ENCODE measurements at regions not wholly inside any gene's neighbourhood (a gene's known extent, or its start where the extent isn't known, plus 50 kb on each side); places are given as distances from the start of the nearest gene placed in this dataset.

DNA sequence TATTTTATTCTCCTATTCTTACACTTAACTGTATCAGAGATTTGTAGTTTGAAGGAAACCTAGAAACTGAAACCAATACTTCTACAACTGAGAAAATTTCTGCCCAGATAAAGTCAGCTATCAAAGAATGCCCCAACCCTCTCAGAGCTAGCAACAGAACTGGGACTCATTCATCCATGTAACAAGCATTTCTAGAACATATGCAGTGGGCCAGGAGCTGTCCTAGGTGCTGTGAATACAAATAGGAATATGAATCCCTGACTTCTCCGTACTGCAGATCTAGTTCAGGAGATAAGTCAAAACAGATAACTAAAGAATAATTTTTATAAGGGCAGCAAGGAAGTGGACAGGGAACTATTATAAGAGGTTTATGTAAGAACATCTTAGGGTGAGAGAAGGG lies 654.1 kb upstream of the NOX3 start:
- TF ChIP-seq, protein P1, sequence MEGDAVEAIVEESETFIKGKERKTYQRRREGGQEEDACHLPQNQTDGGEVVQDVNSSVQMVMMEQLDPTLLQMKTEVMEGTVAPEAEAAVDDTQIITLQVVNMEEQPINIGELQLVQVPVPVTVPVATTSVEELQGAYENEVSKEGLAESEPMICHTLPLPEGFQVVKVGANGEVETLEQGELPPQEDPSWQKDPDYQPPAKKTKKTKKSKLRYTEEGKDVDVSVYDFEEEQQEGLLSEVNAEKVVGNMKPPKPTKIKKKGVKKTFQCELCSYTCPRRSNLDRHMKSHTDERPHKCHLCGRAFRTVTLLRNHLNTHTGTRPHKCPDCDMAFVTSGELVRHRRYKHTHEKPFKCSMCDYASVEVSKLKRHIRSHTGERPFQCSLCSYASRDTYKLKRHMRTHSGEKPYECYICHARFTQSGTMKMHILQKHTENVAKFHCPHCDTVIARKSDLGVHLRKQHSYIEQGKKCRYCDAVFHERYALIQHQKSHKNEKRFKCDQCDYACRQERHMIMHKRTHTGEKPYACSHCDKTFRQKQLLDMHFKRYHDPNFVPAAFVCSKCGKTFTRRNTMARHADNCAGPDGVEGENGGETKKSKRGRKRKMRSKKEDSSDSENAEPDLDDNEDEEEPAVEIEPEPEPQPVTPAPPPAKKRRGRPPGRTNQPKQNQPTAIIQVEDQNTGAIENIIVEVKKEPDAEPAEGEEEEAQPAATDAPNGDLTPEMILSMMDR (IDR thresholded peaks at IDR 0.05) = no peak
- no peak for TF ChIP-seq POLR2A (IDR thresholded peaks at IDR 0.05)

All from prostate gland (tissue), 2 donors.